ENCODE measurements at regions not wholly inside any gene's neighbourhood (a gene's known extent, or its start where the extent isn't known, plus 50 kb on each side); places are given as distances from the start of the nearest gene placed in this dataset.

GRCh38 chr9:27770541-27770940 is 197.3 kb upstream of the C9orf72 start:
- Histone ChIP-seq H3K79me2 (ENCODE audit: insufficient read depth, low read length) (no peaks in the 10 kb centered on the region), H3K9ac (ENCODE audit: insufficient read depth, low read depth, low read length) (no peak overlapping the region), H3K4me3 (replicated peaks in 1 of 3; ENCODE audit: insufficient read depth in 1 of 3, low read depth in 2 of 3, low read length in 3 of 3) (no peak overlapping the region), H4K20me1 (ENCODE audit: insufficient read depth, low read length) (no peaks in the 10 kb centered on the region), H3K4me1 (ENCODE audit: insufficient read depth, low read length) (no peaks in the 10 kb centered on the region), H2AFZ (ENCODE audit: low read length) (no peak overlapping the region), H3K9me3 (ENCODE audit: low read length) (no peaks in the 10 kb centered on the region), H3K27me3 (ENCODE audit: control insufficient read depth in 1 of 2, insufficient read depth in 2 of 2, low read length in 2 of 2) (no peaks in the 10 kb centered on the region), H3K4me2 (ENCODE audit: low read depth, low read length) (no peak overlapping the region), H3K36me3 (replicated peaks in 1 of 2; ENCODE audit: control insufficient read depth in 1 of 2, insufficient read depth in 2 of 2, low read length in 2 of 2) (no peaks in the 10 kb centered on the region), H3K27ac (ENCODE audit: extremely low read length, insufficient read depth, low read length) (no peak overlapping the region)
- FAIRE-seq (no peak), ATAC-seq (no peak), DNase-seq (ENCODE audit: low spot score) (no peak)
- ChIA-PET POLR2A (no interaction called here), CTCF (ENCODE audit: low intra/inter-chr PET ratio, low total read pairs) (no interaction called here)
- WGBS (ENCODE audit: low lambda C conversion rate), result 27% methylated on average over 5 of the region's 5 CpGs
- intact Hi-C loops (cut with micrococcal nuclease; ENCODE audit: unreplicated experiment), result no loop called here
- no TSS peak for BruUV-seq (replicated peaks)
- TF ChIP-seq SIX4 (CRISPR knock-in tag; IDR thresholded peaks at IDR 0.05) (no peak), ETV6 (CRISPR knock-in tag; conservative IDR thresholded peaks at IDR 0.05) (no peak), KLF15 (CRISPR knock-in tag; IDR thresholded peaks at IDR 0.05; ENCODE audit: borderline replicate concordance) (no peak), ZNF7 (CRISPR knock-in tag; IDR thresholded peaks at IDR 0.05) (no peak), CHD4 (IDR thresholded peaks at IDR 0.05; ENCODE audit: borderline replicate concordance, low read length) (no peak), SALL2 (CRISPR knock-in tag; IDR thresholded peaks at IDR 0.05) (no peak), KMT2B (CRISPR knock-in tag; IDR thresholded peaks at IDR 0.05) (no peak), KDM3A (CRISPR knock-in tag; IDR thresholded peaks at IDR 0.05; ENCODE audit: low read depth) (no peak), MIER2 (CRISPR knock-in tag; IDR thresholded peaks at IDR 0.05) (no peak), CEBPG (CRISPR knock-in tag; IDR thresholded peaks at IDR 0.05) (no peak), SMARCE1 (IDR thresholded peaks at IDR 0.05; ENCODE audit: borderline replicate concordance) (no peak), ZSCAN31 (CRISPR knock-in tag; IDR thresholded peaks at IDR 0.05; ENCODE audit: low read depth) (no peak), ZBTB1 (CRISPR knock-in tag; IDR thresholded peaks at IDR 0.05; ENCODE audit: borderline replicate concordance) (no peak), MBNL3 (CRISPR knock-in tag; conservative IDR thresholded peaks at IDR 0.05) (no peak), IRF9 (CRISPR knock-in tag; IDR thresholded peaks at IDR 0.05; ENCODE audit: borderline replicate concordance) (no peak), ZNF747 (CRISPR knock-in tag; IDR thresholded peaks at IDR 0.05; ENCODE audit: borderline replicate concordance) (no peak)
- in situ Hi-C loops (cut with HindIII; ENCODE audit: extremely low pct_ligation_motif_present, low pct_unique_long_range_greater_than_20kb), result no loop called here
